PC-3 (cell line): ENCODE measurements at regions not wholly inside any gene's neighbourhood (a gene's known extent, or its start where the extent isn't known, plus 50 kb on each side); places are given as distances from the start of the nearest gene placed in this dataset.

Experiments used
- ATAC-seq: fragments of 200-7000 bp; cut with Tn5 transposase; 2 replicates; pipeline ENCODE4 v1.9.1; 2020; ENCODE audit warnings: mild to moderate bottlenecking, moderate library complexity
- BruUV-seq: library from RNA; stranded (reverse); fragments of 400-500 nt; replicated peaks from 2 replicates; lab custom pipeline; 2021; lab: Mats Ljungman, UMichigan
- CTCF ChIA-PET: fragments of 300-600 bp; sonication (Branson Sonifier 250); formaldehyde crosslinking; loops from one replicate; lab custom pipeline; 2022; ENCODE audit warnings: antibody characterized with exemption; lab: Charles Lee
- POLR2A ChIA-PET: fragments of 300-600 bp; sonication (Branson Sonifier 250); formaldehyde crosslinking; loops from one replicate; lab custom pipeline; 2022; ENCODE audit warnings: antibody characterized with exemption; ENCODE audit not compliant: unreplicated experiment; lab: Charles Lee
- DNase-seq: peaks from one replicate; pipeline ENCODE4 v3.0.0-alpha.2; 2015
- H2AFZ ChIP-seq: fragments of 300-600 bp; sonication (generic); 2 replicates; pipeline ENCODE4 v1.6.0; 2016; ENCODE audit warnings: antibody characterized with exemption, low read length
- H3F3A ChIP-seq: fragments of 300-600 bp; sonication (generic); one replicate; pipeline ENCODE4 v1.6.0; 2017; ENCODE audit warnings: antibody characterized with exemption, low read length, control low read depth, mild to moderate bottlenecking; ENCODE audit not compliant: unreplicated experiment
- H3K27ac ChIP-seq: fragments of 300-600 bp; sonication (generic); 2 replicates; pipeline ENCODE4 v1.5.1; 2016; ENCODE audit warnings: mild to moderate bottlenecking, low read length
- H3K27me3 ChIP-seq: fragments of 300-600 bp; sonication (generic); 2 replicates; pipeline ENCODE4 v1.6.1; 2016; ENCODE audit warnings: low read length, mixed read lengths
- H3K36me3 ChIP-seq: fragments of 300-600 bp; sonication (generic); 2 replicates; pipeline ENCODE4 v1.6.1; 2016; ENCODE audit warnings: low read depth, mixed run types, low read length, mixed read lengths
- H3K4me1 ChIP-seq: fragments of 300-600 bp; sonication (generic); 2 replicates; pipeline ENCODE4 v1.5.1; 2016; ENCODE audit warnings: low read length; ENCODE audit not compliant: insufficient read depth
- H3K4me2 ChIP-seq: fragments of 300-600 bp; sonication (generic); 2 replicates; pipeline ENCODE4 v1.6.0; 2016; ENCODE audit warnings: low read length
- H3K4me3 ChIP-seq: fragments of 300-600 bp; sonication (generic); 2 replicates; pipeline ENCODE4 v1.5.1; 2016; ENCODE audit warnings: mild to moderate bottlenecking, low read length, mixed read lengths
- H3K79me2 ChIP-seq: fragments of 300-600 bp; sonication (generic); 2 replicates; pipeline ENCODE4 v1.6.1; 2017; ENCODE audit warnings: low read length, mixed read lengths
- H3K9ac ChIP-seq: fragments of 300-600 bp; sonication (generic); 2 replicates; pipeline ENCODE4 v1.6.0; 2016; ENCODE audit warnings: mild to moderate bottlenecking, low read length
- H3K9me2 ChIP-seq: fragments of 300-600 bp; sonication (generic); replicated peaks from 2 replicates; pipeline ENCODE4 v1.6.1; 2016; ENCODE audit warnings: mixed run types, low read length, mixed read lengths
- H3K9me3 ChIP-seq: fragments of 300-600 bp; sonication (generic); 2 replicates; pipeline ENCODE4 v1.6.1; 2016; ENCODE audit warnings: low read length, mixed read lengths
- H4K20me1 ChIP-seq: fragments of 300-600 bp; sonication (generic); 2 replicates; pipeline ENCODE4 v1.6.1; 2016; ENCODE audit warnings: low read length, mixed read lengths
- CTCF ChIP-seq: fragments of 300-600 bp; sonication (generic); conservative IDR thresholded peaks from 2 replicates; pipeline ENCODE4 v1.5.1; 2017; ENCODE audit warnings: antibody characterized with exemption, low read depth, mild to moderate bottlenecking, low read length
- EZH2 ChIP-seq: fragments of 300-600 bp; sonication (generic); IDR thresholded peaks from one replicate; pipeline ENCODE4 v1.6.1; 2017; ENCODE audit warnings: antibody characterized with exemption, mild to moderate bottlenecking, low read length; ENCODE audit not compliant: unreplicated experiment
- EZH2phosphoT487 ChIP-seq: fragments of 300-600 bp; sonication (generic); IDR thresholded peaks from 2 replicates; pipeline ENCODE4 v1.6.1; 2018; ENCODE audit warnings: mild to moderate bottlenecking, antibody characterized with exemption, low read length, borderline replicate concordance
- intact Hi-C: fragments of 100-400 bp; cut with micrococcal nuclease; formaldehyde crosslinking; loops from 2 replicates; pipeline ENCODE4 v1.9.0; 2023

GRCh38 chr19:31505596-31505910 lies 156.3 kb upstream of the TSHZ3 start:
- Histone ChIP-seq H4K20me1 (no peaks in the 10 kb centered on the region), H3K4me3 (no peak overlapping the region), H3K79me2 (no peaks in the 10 kb centered on the region), H3K27me3 (no peaks in the 10 kb centered on the region), H3K27ac (no peak overlapping the region), H3K4me1 (no peaks in the 10 kb centered on the region), H3K9me3 (no peaks in the 10 kb centered on the region), H2AFZ (no peak overlapping the region), H3F3A (no peaks in the 10 kb centered on the region), H3K4me2 (no peak overlapping the region), H3K9ac (no peak overlapping the region), H3K9me2 (no peaks in the 10 kb centered on the region), H3K36me3 (no peaks in the 10 kb centered on the region)
- ChIA-PET POLR2A (no interaction called here), CTCF (no interaction called here)
- DNase-seq (no peak), ATAC-seq (no peak)
- no TSS peak for BruUV-seq
- intact Hi-C loops: no loop called here
- TF ChIP-seq EZH2: no peak
- no peak for TF ChIP-seq EZH2phosphoT487
- TF ChIP-seq CTCF: no peak

GRCh38 chr19:31506102-31506501 lies 156.9 kb upstream of the TSHZ3 start:
- intact Hi-C loops: no loop called here
- Histone ChIP-seq H3F3A (no peaks in the 10 kb centered on the region), H3K27me3 (no peaks in the 10 kb centered on the region), H3K4me1 (no peaks in the 10 kb centered on the region), H3K9me2 (no peaks in the 10 kb centered on the region), H4K20me1 (no peaks in the 10 kb centered on the region), H3K4me2 (no peak overlapping the region), H2AFZ (no peak overlapping the region), H3K9me3 (no peaks in the 10 kb centered on the region), H3K79me2 (no peaks in the 10 kb centered on the region), H3K27ac (no peak overlapping the region), H3K9ac (no peak overlapping the region), H3K4me3 (no peak overlapping the region), H3K36me3 (no peaks in the 10 kb centered on the region)
- ATAC-seq (no peak), DNase-seq (no peak)
- TF ChIP-seq EZH2 (no peak), CTCF (no peak), EZH2phosphoT487 (no peak)
- no TSS peak for BruUV-seq
- ChIA-PET POLR2A (no interaction called here), CTCF (no interaction called here)

- CTCF ChIA-PET: no interaction called here
- H3K4me3 ChIP-seq: no peak overlapping the region
- no peaks in the 10 kb centered on the region for H3K9me2 ChIP-seq
- H3K79me2 ChIP-seq: no peaks in the 10 kb centered on the region
- H3K36me3 ChIP-seq: no peaks in the 10 kb centered on the region
- no peak overlapping the region for H3K4me2 ChIP-seq
- POLR2A ChIA-PET: no interaction called here
- TF ChIP-seq CTCF: no peak
- TF ChIP-seq EZH2phosphoT487: no peak
- TF ChIP-seq EZH2: no peak
- intact Hi-C loops: no loop called here
- H3K27ac ChIP-seq: no peak overlapping the region
- no TSS peak for BruUV-seq
- DNase-seq (no peak), ATAC-seq (no peak)
- H3K9me3 ChIP-seq: no peaks in the 10 kb centered on the region
- no peak overlapping the region for H2AFZ ChIP-seq
- H3K27me3 ChIP-seq: no peaks in the 10 kb centered on the region
- H3F3A ChIP-seq: no peaks in the 10 kb centered on the region
- H3K4me1 ChIP-seq: no peaks in the 10 kb centered on the region
- H4K20me1 ChIP-seq: no peaks in the 10 kb centered on the region
- no peak overlapping the region for H3K9ac ChIP-seq
Measured at GRCh38 chr19:31510635-31511034, 161.4 kb upstream of the TSHZ3 start.
